Epithelial cell of esophagus (primary cell): ENCODE measurements at regions not wholly inside any gene's neighbourhood (a gene's known extent, or its start where the extent isn't known, plus 50 kb on each side); places are given as distances from the start of the nearest gene placed in this dataset.

ENCODE experiments used
- DNase-seq: peaks from one replicate; pipeline ENCODE4 v3.0.0; 2010; ENCODE audit warnings: low read depth
- H3K4me3 ChIP-seq: 2 replicates; pipeline ENCODE4 v1.5.1; 2011; ENCODE audit warnings: mild to moderate bottlenecking, low read length, control low read depth
- CTCF ChIP-seq: IDR thresholded peaks from 2 replicates; pipeline ENCODE4 v1.5.1; 2011; ENCODE audit warnings: low read depth, mild to moderate bottlenecking, low read length, control low read depth, inconsistent platforms; ENCODE audit not compliant: insufficient read depth; ENCODE audit errors: missing control alignments

- TF ChIP-seq CTCF = no peak
- no peak for DNase-seq
- H3K4me3 ChIP-seq = no peak overlapping the region
Measured at GRCh38 chrX:3218442-3218841, 128.0 kb downstream of the MXRA5 start.

- DNase-seq = no peak
- no peak overlapping the region for H3K4me3 ChIP-seq
- TF ChIP-seq CTCF = no peak
Measured at GRCh38 chrX:3216581-3217180, 129.8 kb downstream of the MXRA5 start.

- TF ChIP-seq CTCF = no peak
- no peak for DNase-seq
- H3K4me3 ChIP-seq = no peak overlapping the region
Measured at GRCh38 chrX:3215249-3215648, 131.2 kb downstream of the MXRA5 start.

GRCh38 chrX:3206314-3206713 lies 140.1 kb downstream of the MXRA5 start:
- no peak for DNase-seq
- TF ChIP-seq CTCF = no peak
- no peak overlapping the region for H3K4me3 ChIP-seq

- no peak for TF ChIP-seq CTCF
- no peak overlapping the region for H3K4me3 ChIP-seq
- DNase-seq = no peak
Measured at GRCh38 chrX:3204606-3205005, 141.8 kb downstream of the MXRA5 start.

- TF ChIP-seq CTCF = no peak
- DNase-seq = no peak
- no peak overlapping the region for H3K4me3 ChIP-seq
Measured at GRCh38 chrX:3195845-3196244, 150.6 kb downstream of the MXRA5 start.

- no peak for DNase-seq
- no peak for TF ChIP-seq CTCF
- H3K4me3 ChIP-seq = no peak overlapping the region
Measured at GRCh38 chrX:3192835-3193234, 151.6 kb downstream of the ARSF start.
